M059J (cell line): ENCODE measurements at regions not wholly inside any gene's neighbourhood (a gene's known extent, or its start where the extent isn't known, plus 50 kb on each side); places are given as distances from the start of the nearest gene placed in this dataset.

Experiments
- DNase-seq: peaks from one replicate; pipeline ENCODE4 v3.0.0-alpha.2; 2012; ENCODE audit warnings: low read depth

- peak; percentile 29 for DNase-seq
Observed at GRCh38 chr4:26806331-26806730, 54.3 kb upstream of the STIM2 start.

GRCh38 chr4:26807330-26807729 is 53.3 kb upstream of the STIM2 start:
- no peak for DNase-seq

- DNase-seq, result no peak
Observed at GRCh38 chr4:26809811-26810210, 50.8 kb upstream of the STIM2 start.
